ENCODE measurements at regions not wholly inside any gene's neighbourhood (a gene's known extent, or its start where the extent isn't known, plus 50 kb on each side); places are given as distances from the start of the nearest gene placed in this dataset.

DNA sequence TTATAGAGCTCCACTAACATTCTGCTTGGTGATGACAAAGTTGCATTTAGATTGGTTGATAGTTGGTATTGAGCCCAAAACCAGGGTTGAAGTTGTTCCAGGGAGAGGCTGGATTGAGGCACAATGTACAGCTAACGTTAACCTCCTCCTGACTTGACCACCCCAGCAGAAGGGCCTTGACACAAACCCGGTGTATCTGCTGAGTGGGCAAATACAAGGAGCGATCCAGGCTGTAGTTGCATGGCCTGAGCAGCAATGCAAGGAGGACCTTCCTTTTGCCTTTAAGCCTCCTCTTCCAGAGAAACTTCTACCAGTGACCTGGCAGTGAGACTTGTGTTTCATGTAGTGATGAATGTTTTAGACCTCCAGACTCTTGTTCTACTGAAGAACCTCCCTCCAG lies 66.2 kb upstream of the GAS1 start:
- no peak overlapping the region for H3K4me2 ChIP-seq (ENCODE audit: insufficient read depth in 1 of 2, low read depth in 2 of 2, low read length in 2 of 2)
- CTCF ChIA-PET (ENCODE audit: partially characterized antibody): no interaction called here

More for the DNA sequence above, 66.2 kb upstream of the GAS1 start:
- Histone ChIP-seq H4K20me1 (replicated peaks in 1 of 2; ENCODE audit: control insufficient read depth in 1 of 2, insufficient read depth in 2 of 2, low read length in 2 of 2) (no peaks in the 10 kb centered on the region), H3K4me1 (replicated peaks in 1 of 4; ENCODE audit: control insufficient read depth in 3 of 4, insufficient read depth in 4 of 4, low read length in 3 of 4) (no peaks in the 10 kb centered on the region), H3K4me3 (ENCODE audit: extremely low read depth in 1 of 4, insufficient read depth in 2 of 4, low read depth in 3 of 4, low read length in 4 of 4) (no peak overlapping the region), H3K23ac (ENCODE audit: insufficient read length) (no peak overlapping the region), H3K36me3 (ENCODE audit: control insufficient read depth in 2 of 4, insufficient read depth in 4 of 4, low read length in 3 of 4) (0 out of 8 replicates have a peak, but pooled peaks cover 0 to 3% (median 0%) of the 10 kb centered on the region in 4 experiments), H3K27ac (ENCODE audit: low read depth, low read length) (no peak overlapping the region), H3K14ac (ENCODE audit: insufficient read length) (no peak overlapping the region), H2AK5ac (ENCODE audit: low read depth, low read length) (no peak overlapping the region), H2BK20ac (ENCODE audit: low read length) (no peak overlapping the region), H3K79me2 (ENCODE audit: control insufficient read depth in 1 of 2, insufficient read depth in 2 of 2, low read length in 2 of 2) (no peaks in the 10 kb centered on the region), H3K56ac (replicated peaks; ENCODE audit: insufficient read length, low read depth, low read length) (no peak overlapping the region), H3K27me3 (replicated peaks in 1 of 4; ENCODE audit: control insufficient read depth in 3 of 4, extremely low read depth in 1 of 4, insufficient read depth in 3 of 4, low read length in 3 of 4) (no peaks in the 10 kb centered on the region), H4K91ac (replicated peaks; ENCODE audit: insufficient read length, low read length) (no peak overlapping the region), H4K8ac (ENCODE audit: extremely low read depth, insufficient read depth, low read length) (no peak overlapping the region), H4K5ac (ENCODE audit: insufficient read length, low read depth, low read length) (no peak overlapping the region), H3K4ac (replicated peaks; ENCODE audit: insufficient read length, low read depth, low read length) (no peak overlapping the region), H2BK12ac (ENCODE audit: low read depth, low read length) (no peak overlapping the region), H3K23me2 (ENCODE audit: low read depth, low read length) (no peaks in the 10 kb centered on the region; the same call in 1 of the 2 replicates), H2BK5ac (ENCODE audit: low read depth, low read length) (no peak overlapping the region), H2BK120ac (replicated peaks; ENCODE audit: low read depth, low read length) (no peak overlapping the region), H2BK15ac (ENCODE audit: low read length) (no peak overlapping the region), H3K18ac (ENCODE audit: extremely low read depth, low read length) (no peak overlapping the region), H3K79me1 (ENCODE audit: low read depth, low read length) (no peaks in the 10 kb centered on the region), H3K9me3 (ENCODE audit: insufficient read depth in 2 of 2, low read depth in 1 of 2, low read length in 1 of 2) (no peaks in the 10 kb centered on the region), H2AFZ (ENCODE audit: low read length) (no peak overlapping the region), H3K9ac (replicated peaks in 1 of 4; ENCODE audit: extremely low read depth in 1 of 4, low read depth in 3 of 4, low read length in 3 of 4) (no peak overlapping the region)
- WGBS, 2 experiments (ENCODE audit: extremely low coverage in 1 of 2, insufficient coverage in 1 of 2, insufficient read length in 1 of 2, insufficient replicate concordance in 2 of 2, low coverage in 1 of 2, low lambda C conversion rate in 2 of 2, missing lambda C conversion rate in 1 of 2): 86% methylated on average over 3 of the region's 3 CpGs; no CpG with 5 or more reads in 1 of the 2 experiments
- POLR2A ChIA-PET (ENCODE audit: partially characterized antibody): no interaction called here
- no peak for FAIRE-seq
- no peak for TF ChIP-seq CBX5 (IDR thresholded peaks at IDR 0.05; ENCODE audit: low read depth, low read length)
- TF ChIP-seq RNF2 (IDR thresholded peaks at IDR 0.05; ENCODE audit: borderline replicate concordance, low read depth, low read length, missing control alignments, poor library complexity, severe bottlenecking): no peak
- no peak for TF ChIP-seq EZH2 (IDR thresholded peaks at IDR 0.05; ENCODE audit: low read depth, low read length, severe bottlenecking)
- no peak for TF ChIP-seq POU5F1 (IDR thresholded peaks at IDR 0.05; ENCODE audit: low read depth, low read length)
- TF ChIP-seq RBBP5 (IDR thresholded peaks at IDR 0.05; ENCODE audit: borderline replicate concordance, low read depth, low read length): no peak
- TF ChIP-seq CHD1 (IDR thresholded peaks at IDR 0.05; ENCODE audit: low read depth, low read length): no peak
- TF ChIP-seq ASH2L (IDR thresholded peaks at IDR 0.05; ENCODE audit: low read length): no peak
- TF ChIP-seq JUN (IDR thresholded peaks at IDR 0.05; ENCODE audit: low read depth, low read length): no peak
- no peak for TF ChIP-seq POLR2AphosphoS5 (IDR thresholded peaks at IDR 0.05; ENCODE audit: low read depth, low read length)
- no peak for TF ChIP-seq BRCA1 (IDR thresholded peaks at IDR 0.05; ENCODE audit: low read depth, low read length)
- TF ChIP-seq TAF7 (optimal IDR thresholded peaks at IDR 0.05; ENCODE audit: borderline replicate concordance, low read depth, low read length): no peak
- TF ChIP-seq SIX5 (IDR thresholded peaks at IDR 0.05; ENCODE audit: low read depth, low read length): no peak
- TF ChIP-seq SP4 (IDR thresholded peaks at IDR 0.05; ENCODE audit: low read length): no peak
- no peak for TF ChIP-seq CHD2 (IDR thresholded peaks at IDR 0.05; ENCODE audit: low read length)
- no peak for TF ChIP-seq RAD21 (IDR thresholded peaks at IDR 0.05 in 1 of 2, conservative IDR thresholded peaks at IDR 0.05 in 1 of 2; ENCODE audit: low read depth in 2 of 2, low read length in 2 of 2)
- DNase-seq (ENCODE audit: low read depth in 1 of 2, low spot score in 2 of 2): no peak
